ENCODE measurements at regions not wholly inside any gene's neighbourhood (a gene's known extent, or its start where the extent isn't known, plus 50 kb on each side); places are given as distances from the start of the nearest gene placed in this dataset.

DNA sequence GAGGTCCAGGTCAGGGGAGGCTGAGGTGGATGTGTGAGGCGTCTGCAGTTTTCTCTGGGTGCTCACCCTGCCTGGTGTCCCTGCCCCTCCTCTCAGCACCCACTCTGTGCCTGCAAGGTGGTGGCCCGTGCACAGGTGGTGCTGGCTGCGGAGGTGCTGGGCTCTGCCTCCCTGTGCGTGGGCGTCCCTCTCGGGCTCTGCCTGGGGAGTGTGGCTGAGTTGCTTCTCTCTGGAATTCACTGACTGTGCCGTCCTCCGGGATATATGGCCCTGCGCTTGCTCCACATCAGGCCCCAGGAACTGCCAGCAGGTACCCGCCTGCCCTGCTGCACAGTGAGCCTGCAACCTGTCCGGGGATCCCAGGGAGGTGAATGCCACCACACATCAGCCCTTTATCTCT lies 379.1 kb downstream of the TMEM121 start:
- no peak for DNase-seq (ENCODE audit: low spot score)
- no peak overlapping the region for H3K4me3 ChIP-seq (ENCODE audit: low read depth, low read length, poor library complexity, severe bottlenecking)
- no TSS peak for BruUV-seq (replicated peaks)
- no peak overlapping the region for H3K27ac ChIP-seq (ENCODE audit: low read depth, low read length, poor library complexity, severe bottlenecking)
- intact Hi-C loops (cut with micrococcal nuclease; ENCODE audit: unreplicated experiment): no loop called here
- ChIA-PET CTCF (no interaction called here), POLR2A (ENCODE audit: low non-redundant PET) (no interaction called here)
- H3K27me3 ChIP-seq (replicated peaks; ENCODE audit: insufficient read depth, low read depth, low read length, poor library complexity): peaks cover 3% of the 10 kb centered on the region
- H3K9me3 ChIP-seq (ENCODE audit: low read depth, low read length, poor library complexity, severe bottlenecking): no peaks in the 10 kb centered on the region
- TF ChIP-seq CTCF (conservative IDR thresholded peaks at IDR 0.05; ENCODE audit: low read depth, low read length) (no peak), EZH2 (IDR thresholded peaks at IDR 0.05; ENCODE audit: borderline replicate concordance, low read depth, low read length, poor library complexity, severe bottlenecking) (no peak)
- no peaks in the 10 kb centered on the region for H3K36me3 ChIP-seq (ENCODE audit: insufficient read depth, low read length, poor library complexity, severe bottlenecking)
- H3K4me1 ChIP-seq (ENCODE audit: insufficient read depth, low read length, poor library complexity, severe bottlenecking): no peaks in the 10 kb centered on the region

DNA sequence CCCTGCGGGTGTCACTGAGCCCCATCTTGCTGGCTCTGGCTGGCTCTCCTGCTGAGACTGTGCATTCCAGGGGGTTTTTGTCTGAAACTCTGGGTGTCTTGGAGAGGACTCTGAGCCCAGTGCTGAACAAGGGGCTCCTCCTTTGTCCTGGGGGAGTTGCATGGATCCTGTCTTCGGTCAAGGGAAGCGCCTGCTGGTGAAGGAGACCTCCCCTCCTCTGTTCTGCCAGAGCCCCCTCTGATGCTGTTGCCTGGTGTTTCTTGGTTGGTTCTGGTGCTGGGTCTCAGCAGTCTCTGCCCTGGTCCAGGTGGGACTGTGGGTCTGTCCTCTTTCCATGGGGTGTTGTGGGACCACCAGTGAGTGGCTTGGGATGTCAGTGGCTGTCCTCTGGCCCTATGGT lies 380.9 kb downstream of the TMEM121 start:
- H3K4me3 ChIP-seq (ENCODE audit: low read depth, low read length, poor library complexity, severe bottlenecking): no peak overlapping the region
- intact Hi-C loops (cut with micrococcal nuclease; ENCODE audit: unreplicated experiment): no loop called here
- H3K27me3 ChIP-seq (replicated peaks; ENCODE audit: insufficient read depth, low read depth, low read length, poor library complexity): peaks cover 3% of the 10 kb centered on the region
- ChIA-PET POLR2A (ENCODE audit: low non-redundant PET) (no interaction called here), CTCF (no interaction called here)
- no peaks in the 10 kb centered on the region for H3K9me3 ChIP-seq (ENCODE audit: low read depth, low read length, poor library complexity, severe bottlenecking)
- BruUV-seq (replicated peaks): no TSS peak
- H3K4me1 ChIP-seq (ENCODE audit: insufficient read depth, low read length, poor library complexity, severe bottlenecking): no peaks in the 10 kb centered on the region
- TF ChIP-seq EZH2 (IDR thresholded peaks at IDR 0.05; ENCODE audit: borderline replicate concordance, low read depth, low read length, poor library complexity, severe bottlenecking) (no peak), CTCF (conservative IDR thresholded peaks at IDR 0.05; ENCODE audit: low read depth, low read length) (no peak)
- no peak for DNase-seq (ENCODE audit: low spot score)
- H3K36me3 ChIP-seq (ENCODE audit: insufficient read depth, low read length, poor library complexity, severe bottlenecking): no peaks in the 10 kb centered on the region
- H3K27ac ChIP-seq (ENCODE audit: low read depth, low read length, poor library complexity, severe bottlenecking): no peak overlapping the region

GRCh38 chr14:105908006-105908405 lies 381.6 kb downstream of the TMEM121 start:
- H3K27ac ChIP-seq (ENCODE audit: low read depth, low read length, poor library complexity, severe bottlenecking): no peak overlapping the region
- H3K4me1 ChIP-seq (ENCODE audit: insufficient read depth, low read length, poor library complexity, severe bottlenecking): no peaks in the 10 kb centered on the region
- H3K36me3 ChIP-seq (ENCODE audit: insufficient read depth, low read length, poor library complexity, severe bottlenecking): no peaks in the 10 kb centered on the region
- H3K4me3 ChIP-seq (ENCODE audit: low read depth, low read length, poor library complexity, severe bottlenecking): no peak overlapping the region
- no peaks in the 10 kb centered on the region for H3K9me3 ChIP-seq (ENCODE audit: low read depth, low read length, poor library complexity, severe bottlenecking)
- TF ChIP-seq CTCF (conservative IDR thresholded peaks at IDR 0.05; ENCODE audit: low read depth, low read length) (no peak), EZH2 (IDR thresholded peaks at IDR 0.05; ENCODE audit: borderline replicate concordance, low read depth, low read length, poor library complexity, severe bottlenecking) (no peak)
- peaks cover 3% of the 10 kb centered on the region for H3K27me3 ChIP-seq (replicated peaks; ENCODE audit: insufficient read depth, low read depth, low read length, poor library complexity)
- no peak for DNase-seq (ENCODE audit: low spot score)
- intact Hi-C loops (cut with micrococcal nuclease; ENCODE audit: unreplicated experiment): no loop called here
- CTCF ChIA-PET: no interaction called here
- POLR2A ChIA-PET (ENCODE audit: low non-redundant PET): no interaction called here
- no TSS peak for BruUV-seq (replicated peaks)
